K562 (cell line): ENCODE measurements at regions not wholly inside any gene's neighbourhood (a gene's known extent, or its start where the extent isn't known, plus 50 kb on each side); places are given as distances from the start of the nearest gene placed in this dataset.

ENCODE experiments used
- CREB1 ChIP-seq, 2 experiments: sonication (generic) in 1 of 2; formaldehyde crosslinking in 1 of 2; IDR thresholded peaks; 2 replicates each; pipeline versions ENCODE4 v1.6.1 to v1.8.0; 2012 to 2022; ENCODE audit warnings: inconsistent platforms in 1 of 2, mild to moderate bottlenecking in 1 of 2, missing genetic modification reagents in 1 of 2, moderate library complexity in 1 of 2
- CTCF ChIP-seq, 3 experiments: IDR thresholded peaks in 2 of 3; conservative IDR thresholded peaks in 1 of 3; 2 replicates each; pipeline ENCODE4 v1.5.1; 2011 to 2012; ENCODE audit warnings: low read length in 3 of 3, mild to moderate bottlenecking in 3 of 3, control low read depth in 2 of 3, improper control_type of control experiment in 1 of 3, inconsistent platforms in 1 of 3, low read depth in 1 of 3, mixed read lengths in 1 of 3, moderate library complexity in 1 of 3; ENCODE audit not compliant: insufficient read depth in 2 of 3
- EP400 ChIP-seq: fragments of 450-650 bp; IDR thresholded peaks from 2 replicates; pipeline ENCODE4 v1.6.1; 2017; ENCODE audit warnings: antibody characterized with exemption, mild to moderate bottlenecking, moderate library complexity
- FOXP1 ChIP-seq: sonication (generic); formaldehyde crosslinking; IDR thresholded peaks from 2 replicates; pipeline ENCODE4 v1.8.0; 2022; ENCODE audit warnings: mild to moderate bottlenecking, missing genetic modification reagents
- GABPA ChIP-seq: fragments of 200-800 bp; sonication (Bioruptor generic); conservative IDR thresholded peaks from 2 replicates; pipeline ENCODE4 v1.6.1; 2016; ENCODE audit warnings: low read depth, missing genetic modification characterization, missing compliant biosample characterization
- HCFC1 ChIP-seq: IDR thresholded peaks from 2 replicates; pipeline ENCODE4 v1.6.1; 2012; ENCODE audit warnings: low read depth, low read length, improper control_type of control experiment
- HMGN3 ChIP-seq: IDR thresholded peaks from 2 replicates; pipeline ENCODE4 v1.6.1; 2011; ENCODE audit warnings: borderline replicate concordance, low read depth, mild to moderate bottlenecking, mixed read lengths, low read length; ENCODE audit not compliant: insufficient read length; ENCODE audit errors: extremely low read depth
- MECOM ChIP-seq: fragments of 250-450 bp; sonication (Bioruptor Pico); IDR thresholded peaks from 2 replicates; pipeline ENCODE4 v1.8.0; 2022; ENCODE audit warnings: inconsistent platforms
- SP1 ChIP-seq: sonication (generic); formaldehyde crosslinking; IDR thresholded peaks from 2 replicates; pipeline ENCODE4 v1.8.1; 2022; ENCODE audit warnings: mild to moderate bottlenecking, missing genetic modification reagents
- SP2 ChIP-seq: IDR thresholded peaks from 2 replicates; pipeline ENCODE4 v1.6.1; 2011; ENCODE audit warnings: mild to moderate bottlenecking, low read depth, low read length, moderate library complexity; ENCODE audit not compliant: poor library complexity, severe bottlenecking; ENCODE audit errors: extremely low read depth
- ZNF121 ChIP-seq: sonication (generic); formaldehyde crosslinking; conservative IDR thresholded peaks from 2 replicates; pipeline ENCODE4 v1.8.0; 2022; ENCODE audit warnings: missing genetic modification reagents
- ZNF224 ChIP-seq: sonication (generic); formaldehyde crosslinking; IDR thresholded peaks from 2 replicates; pipeline ENCODE4 v1.8.0; 2022; ENCODE audit warnings: mild to moderate bottlenecking, missing genetic modification reagents
- ZNF384 ChIP-seq: IDR thresholded peaks from 2 replicates; pipeline ENCODE4 v1.6.1; 2012; ENCODE audit warnings: low read depth, low read length, improper control_type of control experiment
- TF ChIP-seq, protein P1 (sequence below): sonication (generic); formaldehyde crosslinking; IDR thresholded peaks from 2 replicates; pipeline ENCODE4 v1.8.0; 2022; ENCODE audit warnings: mild to moderate bottlenecking, missing genetic modification reagents, borderline replicate concordance

DNA sequence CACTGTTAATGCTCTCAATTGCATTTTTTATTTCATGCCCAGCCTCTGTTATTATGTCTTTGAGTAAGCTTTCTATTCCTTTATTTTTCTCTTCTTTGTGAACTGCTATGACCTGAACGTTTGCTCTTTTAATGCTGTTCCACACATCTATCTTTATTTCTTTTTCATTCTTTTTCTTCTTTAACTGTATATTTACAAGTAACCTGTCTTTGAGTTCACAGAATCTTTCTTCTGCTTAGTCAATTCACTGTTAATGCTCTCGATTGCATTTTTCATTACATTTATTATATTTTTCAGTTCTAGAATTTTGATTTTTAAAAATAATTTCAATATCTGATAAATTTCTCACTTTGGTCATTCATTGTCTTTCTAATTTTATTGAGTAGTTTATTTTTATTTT, 316.3 kb upstream of the MEF2C start:
- no peak for TF ChIP-seq SP1 (CRISPR knock-in tag)
- no peak for TF ChIP-seq CTCF (IDR thresholded peaks at IDR 0.05 in 2 of 3, conservative IDR thresholded peaks at IDR 0.05 in 1 of 3; ENCODE audit: insufficient read depth in 2 of 3, low read depth in 1 of 3, low read length in 3 of 3)
- TF ChIP-seq GABPA (tag): no peak
- TF ChIP-seq ZNF384: no peak
- no peak for TF ChIP-seq FOXP1
- TF ChIP-seq MECOM (CRISPR knock-in tag): no peak
- no peak for TF ChIP-seq ZNF121
- no peak for TF ChIP-seq CREB1 (IDR thresholded peaks at IDR 0.05)
- no peak for TF ChIP-seq CREB1 (CRISPR knock-in tag; IDR thresholded peaks at IDR 0.05)
- no peak for TF ChIP-seq SP2
- no peak for TF ChIP-seq HMGN3
- TF ChIP-seq, protein P1, sequence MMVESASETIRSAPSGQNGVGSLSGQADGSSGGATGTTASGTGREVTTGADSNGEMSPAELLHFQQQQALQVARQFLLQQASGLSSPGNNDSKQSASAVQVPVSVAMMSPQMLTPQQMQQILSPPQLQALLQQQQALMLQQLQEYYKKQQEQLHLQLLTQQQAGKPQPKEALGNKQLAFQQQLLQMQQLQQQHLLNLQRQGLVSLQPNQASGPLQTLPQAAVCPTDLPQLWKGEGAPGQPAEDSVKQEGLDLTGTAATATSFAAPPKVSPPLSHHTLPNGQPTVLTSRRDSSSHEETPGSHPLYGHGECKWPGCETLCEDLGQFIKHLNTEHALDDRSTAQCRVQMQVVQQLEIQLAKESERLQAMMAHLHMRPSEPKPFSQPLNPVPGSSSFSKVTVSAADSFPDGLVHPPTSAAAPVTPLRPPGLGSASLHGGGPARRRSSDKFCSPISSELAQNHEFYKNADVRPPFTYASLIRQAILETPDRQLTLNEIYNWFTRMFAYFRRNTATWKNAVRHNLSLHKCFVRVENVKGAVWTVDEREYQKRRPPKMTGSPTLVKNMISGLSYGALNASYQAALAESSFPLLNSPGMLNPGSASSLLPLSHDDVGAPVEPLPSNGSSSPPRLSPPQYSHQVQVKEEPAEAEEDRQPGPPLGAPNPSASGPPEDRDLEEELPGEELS (CRISPR knock-in tag): no peak
- TF ChIP-seq EP400: no peak
- no peak for TF ChIP-seq HCFC1
- TF ChIP-seq ZNF224 (CRISPR knock-in tag): no peak
